GM23338 (cell line): ENCODE measurements at regions not wholly inside any gene's neighbourhood (a gene's known extent, or its start where the extent isn't known, plus 50 kb on each side); places are given as distances from the start of the nearest gene placed in this dataset.

ENCODE experiments used
- ATAC-seq: fragments of 200-7000 bp; cut with Tn5 transposase; 3 replicates; pipeline ENCODE4 v1.9.1; 2020
- DNase-seq: peaks from one replicate; pipeline ENCODE4 v3.0.0-alpha.2; 2015; ENCODE audit warnings: low spot score
- H2AFZ ChIP-seq: fragments of 200-600 bp; sonication (generic); 2 replicates; pipeline ENCODE4 v1.8.0; 2016; ENCODE audit warnings: antibody characterized with exemption, mild to moderate bottlenecking, moderate library complexity
- H3F3A ChIP-seq: fragments of 200-600 bp; sonication (generic); replicated peaks from 2 replicates; pipeline ENCODE4 v1.8.0; 2017; ENCODE audit warnings: antibody characterized with exemption, mixed run types, low read depth
- H3K27ac ChIP-seq: fragments of 200-600 bp; sonication (generic); 2 replicates; pipeline ENCODE4 v1.6.1; 2016; ENCODE audit warnings: low read depth
- H3K27me3 ChIP-seq: fragments of 200-600 bp; sonication (generic); 2 replicates; pipeline ENCODE4 v1.8.0; 2016; ENCODE audit warnings: mild to moderate bottlenecking, mixed run types, moderate library complexity; ENCODE audit not compliant: insufficient read depth
- H3K36me3 ChIP-seq: fragments of 200-600 bp; sonication (generic); 2 replicates; pipeline ENCODE4 v1.8.0; 2016; ENCODE audit warnings: mild to moderate bottlenecking; ENCODE audit not compliant: insufficient read depth
- H3K4me1 ChIP-seq: fragments of 200-600 bp; sonication (generic); 2 replicates; pipeline ENCODE4 v1.8.0; 2016; ENCODE audit warnings: mild to moderate bottlenecking, moderate library complexity; ENCODE audit not compliant: insufficient read depth
- H3K4me2 ChIP-seq: fragments of 200-600 bp; sonication (generic); 2 replicates; pipeline ENCODE4 v1.7.1; 2017; ENCODE audit warnings: mixed run types
- H3K4me3 ChIP-seq: fragments of 200-600 bp; sonication (generic); 2 replicates; pipeline ENCODE4 v1.6.1; 2016; ENCODE audit warnings: mixed run types
- H3K79me2 ChIP-seq: fragments of 200-600 bp; sonication (generic); replicated peaks from 2 replicates; pipeline ENCODE4 v1.8.0; 2017; ENCODE audit warnings: mild to moderate bottlenecking; ENCODE audit not compliant: insufficient read depth
- H3K9me2 ChIP-seq: fragments of 200-600 bp; sonication (generic); 2 replicates; pipeline ENCODE4 v1.8.0; 2017; ENCODE audit not compliant: insufficient read depth
- H4K20me1 ChIP-seq: fragments of 200-600 bp; sonication (generic); replicated peaks from 2 replicates; pipeline ENCODE4 v1.8.0; 2017; ENCODE audit warnings: mild to moderate bottlenecking; ENCODE audit not compliant: insufficient read depth
- H3K27ac Mint-ChIP-seq: 2 replicates; pipeline ENCODE4 v1.8.0; 2020; ENCODE audit warnings: inconsistent platforms, mild to moderate bottlenecking, moderate library complexity, mixed read lengths
- H3K27me3 Mint-ChIP-seq: 3 replicates; pipeline ENCODE4 v1.8.0; 2022; ENCODE audit warnings: low read depth, mild to moderate bottlenecking, moderate library complexity, mixed read lengths, inconsistent platforms; ENCODE audit not compliant: insufficient read depth, poor library complexity
- H3K36me3 Mint-ChIP-seq: 3 replicates; pipeline ENCODE4 v1.8.0; 2021; ENCODE audit warnings: low read depth, mild to moderate bottlenecking, inconsistent platforms, moderate library complexity, mixed read lengths
- H3K4me1 Mint-ChIP-seq: 3 replicates; pipeline ENCODE4 v1.8.0; 2020; ENCODE audit warnings: mild to moderate bottlenecking, inconsistent platforms, mixed read lengths
- H3K4me3 Mint-ChIP-seq: 3 replicates; pipeline ENCODE4 v1.8.0; 2021; ENCODE audit warnings: moderate library complexity, mild to moderate bottlenecking, inconsistent platforms, mixed read lengths
- H3K9me3 Mint-ChIP-seq: 3 replicates; pipeline ENCODE4 v1.8.0; 2020; ENCODE audit warnings: moderate library complexity, mild to moderate bottlenecking, inconsistent platforms, mixed read lengths
- CREB1 ChIP-seq: fragments of 250-450 bp; sonication (Bioruptor Pico); IDR thresholded peaks from 2 replicates; pipeline ENCODE4 v1.5.0; 2020; ENCODE audit warnings: low read depth, mild to moderate bottlenecking, moderate library complexity
- EZH2 ChIP-seq: fragments of 200-600 bp; sonication (generic); IDR thresholded peaks from one replicate; pipeline ENCODE4 v1.8.0; 2017; ENCODE audit warnings: antibody characterized with exemption, mild to moderate bottlenecking, low read depth; ENCODE audit not compliant: unreplicated experiment
- EZH2phosphoT487 ChIP-seq: fragments of 200-600 bp; sonication (generic); IDR thresholded peaks from one replicate; pipeline ENCODE4 v1.8.1; 2018; ENCODE audit warnings: antibody characterized with exemption; ENCODE audit not compliant: unreplicated experiment
- JUNB ChIP-seq: IDR thresholded peaks from one replicate; pipeline ENCODE4 v1.6.1; 2016; ENCODE audit warnings: antibody characterized with exemption; ENCODE audit not compliant: unreplicated experiment
- NANOG ChIP-seq: IDR thresholded peaks from 2 replicates; pipeline ENCODE4 v1.6.1; 2016; ENCODE audit warnings: antibody characterized with exemption, borderline replicate concordance
- POLR2AphosphoS5 ChIP-seq: IDR thresholded peaks from 2 replicates; pipeline ENCODE4 v1.6.1; 2016; ENCODE audit warnings: antibody characterized with exemption, low read depth
- STAT1 ChIP-seq: IDR thresholded peaks from one replicate; pipeline ENCODE4 v1.6.1; 2016; ENCODE audit warnings: antibody characterized with exemption; ENCODE audit not compliant: unreplicated experiment
- ZNF114 ChIP-seq: fragments of 250-450 bp; sonication (Bioruptor Pico); IDR thresholded peaks from 2 replicates; pipeline ENCODE4 v1.5.0; 2020; ENCODE audit warnings: mild to moderate bottlenecking, moderate library complexity
- TF ChIP-seq, protein P1 (sequence below): IDR thresholded peaks from one replicate; pipeline ENCODE4 v1.6.1; 2018; ENCODE audit warnings: antibody characterized with exemption; ENCODE audit not compliant: unreplicated experiment
- TF ChIP-seq, protein P2 (sequence below): IDR thresholded peaks from 2 replicates; pipeline ENCODE4 v1.6.1; 2016; ENCODE audit warnings: antibody characterized with exemption
- TF ChIP-seq, protein P3 (sequence below), 2 experiments: fragments of 200-600 bp in 1 of 2; sonication (generic) in 1 of 2; conservative IDR thresholded peaks; 2 replicates each; pipeline versions ENCODE4 v1.5.1 to v1.6.1; 2016 to 2017; ENCODE audit warnings: antibody characterized with exemption in 2 of 2, low read depth in 2 of 2, mild to moderate bottlenecking in 2 of 2, moderate library complexity in 1 of 2

DNA sequence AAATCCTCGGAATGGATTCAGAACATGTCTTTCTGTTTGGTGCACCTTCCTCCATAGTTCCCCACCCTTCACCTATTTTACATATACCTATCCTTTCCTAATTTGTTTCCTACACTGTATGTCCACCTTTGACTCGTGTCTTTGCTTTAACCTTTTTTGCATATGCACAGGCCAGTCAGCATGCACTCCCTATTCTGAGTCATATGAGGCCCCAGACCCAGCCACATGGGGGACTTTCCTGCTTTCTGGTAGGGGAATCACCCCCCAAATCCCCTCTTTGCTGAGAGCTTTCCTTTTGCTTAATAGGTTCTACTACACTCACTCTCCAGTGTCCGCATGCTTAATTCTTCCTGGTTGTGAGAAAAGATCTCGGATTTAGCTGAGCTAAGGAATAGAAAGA is 393.8 kb upstream of the IMPG1 start:
- Mint-ChIP-seq H3K36me3 (peaks cover under 1% of the 10 kb centered on the region; the same call in 2 of the 3 replicates), H3K27ac (no peak overlapping the region), H3K27me3 (peaks cover 1% of the 10 kb centered on the region), H3K9me3 (peaks cover 5% of the 10 kb centered on the region; the same call in 1 of the 3 replicates), H3K4me3 (no peak overlapping the region), H3K4me1 (peaks cover 8% of the 10 kb centered on the region)
- no peak for ATAC-seq
- H3K4me1 ChIP-seq = no peaks in the 10 kb centered on the region; the same call in 1 of the 2 replicates
- H4K20me1 ChIP-seq = no peaks in the 10 kb centered on the region
- no peak overlapping the region for H3K4me3 ChIP-seq
- DNase-seq = no peak
- no peaks in the 10 kb centered on the region for H3K27me3 ChIP-seq
- no peak overlapping the region for H3K27ac ChIP-seq
- 0 out of 2 replicates have a peak overlapping the region, but pooled peaks have one; percentile 64 for H2AFZ ChIP-seq
- no peak overlapping the region for H3K4me2 ChIP-seq
- no peaks in the 10 kb centered on the region for H3F3A ChIP-seq
- no peaks in the 10 kb centered on the region for H3K9me2 ChIP-seq
- H3K36me3 ChIP-seq = peaks cover 4% of the 10 kb centered on the region; the same call in 1 of the 2 replicates
- TF ChIP-seq POLR2AphosphoS5 (no peak), EZH2phosphoT487 (no peak)
- no peaks in the 10 kb centered on the region for H3K79me2 ChIP-seq

DNA sequence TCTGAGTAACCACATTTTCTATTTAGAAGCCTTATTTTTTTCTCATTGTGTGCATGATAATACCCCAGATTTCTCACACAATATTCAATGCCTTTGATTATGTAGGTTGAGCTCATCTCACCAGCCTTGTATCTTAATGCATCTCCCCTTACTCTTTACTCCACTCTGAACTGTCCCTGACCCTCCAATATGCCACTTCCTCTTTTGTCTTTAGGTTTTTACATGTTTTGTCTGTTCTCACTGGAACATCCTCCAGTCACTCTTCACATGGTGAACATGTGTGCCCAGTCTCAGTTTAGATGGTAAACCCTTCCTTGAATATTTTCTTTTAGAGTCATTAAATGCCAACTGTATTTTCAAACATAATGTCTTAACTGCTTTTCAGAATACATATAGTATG is 392.9 kb upstream of the IMPG1 start:
- peaks cover 11% of the 10 kb centered on the region for H3K4me1 Mint-ChIP-seq
- Histone ChIP-seq H3K4me1 (no peaks in the 10 kb centered on the region; the same call in 1 of the 2 replicates), H3K9me2 (no peaks in the 10 kb centered on the region), H3K27me3 (no peaks in the 10 kb centered on the region), H3K4me2 (no peak overlapping the region), H3F3A (no peaks in the 10 kb centered on the region), H3K27ac (no peak overlapping the region), H3K79me2 (no peaks in the 10 kb centered on the region), H3K4me3 (no peak overlapping the region), H4K20me1 (no peaks in the 10 kb centered on the region), H3K36me3 (peaks cover 4% of the 10 kb centered on the region; the same call in 1 of the 2 replicates), H2AFZ (no peak overlapping the region)
- no peak overlapping the region for H3K27ac Mint-ChIP-seq
- ATAC-seq = no peak
- DNase-seq = no peak
- peaks cover 3% of the 10 kb centered on the region for H3K27me3 Mint-ChIP-seq
- H3K9me3 Mint-ChIP-seq = peaks cover 10% of the 10 kb centered on the region; the same call in 2 of the 3 replicates
- H3K36me3 Mint-ChIP-seq = peaks cover 5% of the 10 kb centered on the region; the same call in 2 of the 3 replicates
- H3K4me3 Mint-ChIP-seq = no peak overlapping the region
- TF ChIP-seq ZNF114 (CRISPR knock-in tag) (no peak), NANOG (no peak), EZH2phosphoT487 (no peak), EZH2 (no peak), JUNB (no peak), STAT1 (no peak), POLR2AphosphoS5 (no peak), CREB1 (CRISPR knock-in tag) (no peak)
- TF ChIP-seq, protein P1, sequence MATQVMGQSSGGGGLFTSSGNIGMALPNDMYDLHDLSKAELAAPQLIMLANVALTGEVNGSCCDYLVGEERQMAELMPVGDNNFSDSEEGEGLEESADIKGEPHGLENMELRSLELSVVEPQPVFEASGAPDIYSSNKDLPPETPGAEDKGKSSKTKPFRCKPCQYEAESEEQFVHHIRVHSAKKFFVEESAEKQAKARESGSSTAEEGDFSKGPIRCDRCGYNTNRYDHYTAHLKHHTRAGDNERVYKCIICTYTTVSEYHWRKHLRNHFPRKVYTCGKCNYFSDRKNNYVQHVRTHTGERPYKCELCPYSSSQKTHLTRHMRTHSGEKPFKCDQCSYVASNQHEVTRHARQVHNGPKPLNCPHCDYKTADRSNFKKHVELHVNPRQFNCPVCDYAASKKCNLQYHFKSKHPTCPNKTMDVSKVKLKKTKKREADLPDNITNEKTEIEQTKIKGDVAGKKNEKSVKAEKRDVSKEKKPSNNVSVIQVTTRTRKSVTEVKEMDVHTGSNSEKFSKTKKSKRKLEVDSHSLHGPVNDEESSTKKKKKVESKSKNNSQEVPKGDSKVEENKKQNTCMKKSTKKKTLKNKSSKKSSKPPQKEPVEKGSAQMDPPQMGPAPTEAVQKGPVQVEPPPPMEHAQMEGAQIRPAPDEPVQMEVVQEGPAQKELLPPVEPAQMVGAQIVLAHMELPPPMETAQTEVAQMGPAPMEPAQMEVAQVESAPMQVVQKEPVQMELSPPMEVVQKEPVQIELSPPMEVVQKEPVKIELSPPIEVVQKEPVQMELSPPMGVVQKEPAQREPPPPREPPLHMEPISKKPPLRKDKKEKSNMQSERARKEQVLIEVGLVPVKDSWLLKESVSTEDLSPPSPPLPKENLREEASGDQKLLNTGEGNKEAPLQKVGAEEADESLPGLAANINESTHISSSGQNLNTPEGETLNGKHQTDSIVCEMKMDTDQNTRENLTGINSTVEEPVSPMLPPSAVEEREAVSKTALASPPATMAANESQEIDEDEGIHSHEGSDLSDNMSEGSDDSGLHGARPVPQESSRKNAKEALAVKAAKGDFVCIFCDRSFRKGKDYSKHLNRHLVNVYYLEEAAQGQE = no peak
- TF ChIP-seq, protein P2, sequence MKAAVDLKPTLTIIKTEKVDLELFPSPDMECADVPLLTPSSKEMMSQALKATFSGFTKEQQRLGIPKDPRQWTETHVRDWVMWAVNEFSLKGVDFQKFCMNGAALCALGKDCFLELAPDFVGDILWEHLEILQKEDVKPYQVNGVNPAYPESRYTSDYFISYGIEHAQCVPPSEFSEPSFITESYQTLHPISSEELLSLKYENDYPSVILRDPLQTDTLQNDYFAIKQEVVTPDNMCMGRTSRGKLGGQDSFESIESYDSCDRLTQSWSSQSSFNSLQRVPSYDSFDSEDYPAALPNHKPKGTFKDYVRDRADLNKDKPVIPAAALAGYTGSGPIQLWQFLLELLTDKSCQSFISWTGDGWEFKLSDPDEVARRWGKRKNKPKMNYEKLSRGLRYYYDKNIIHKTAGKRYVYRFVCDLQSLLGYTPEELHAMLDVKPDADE = no peak
- TF ChIP-seq, protein P3, sequence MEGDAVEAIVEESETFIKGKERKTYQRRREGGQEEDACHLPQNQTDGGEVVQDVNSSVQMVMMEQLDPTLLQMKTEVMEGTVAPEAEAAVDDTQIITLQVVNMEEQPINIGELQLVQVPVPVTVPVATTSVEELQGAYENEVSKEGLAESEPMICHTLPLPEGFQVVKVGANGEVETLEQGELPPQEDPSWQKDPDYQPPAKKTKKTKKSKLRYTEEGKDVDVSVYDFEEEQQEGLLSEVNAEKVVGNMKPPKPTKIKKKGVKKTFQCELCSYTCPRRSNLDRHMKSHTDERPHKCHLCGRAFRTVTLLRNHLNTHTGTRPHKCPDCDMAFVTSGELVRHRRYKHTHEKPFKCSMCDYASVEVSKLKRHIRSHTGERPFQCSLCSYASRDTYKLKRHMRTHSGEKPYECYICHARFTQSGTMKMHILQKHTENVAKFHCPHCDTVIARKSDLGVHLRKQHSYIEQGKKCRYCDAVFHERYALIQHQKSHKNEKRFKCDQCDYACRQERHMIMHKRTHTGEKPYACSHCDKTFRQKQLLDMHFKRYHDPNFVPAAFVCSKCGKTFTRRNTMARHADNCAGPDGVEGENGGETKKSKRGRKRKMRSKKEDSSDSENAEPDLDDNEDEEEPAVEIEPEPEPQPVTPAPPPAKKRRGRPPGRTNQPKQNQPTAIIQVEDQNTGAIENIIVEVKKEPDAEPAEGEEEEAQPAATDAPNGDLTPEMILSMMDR (conservative IDR thresholded peaks at IDR 0.05; ENCODE audit: low read depth in 2 of 2) = no peak
